CD1c-positive myeloid dendritic cell (primary cell): ENCODE measurements at regions not wholly inside any gene's neighbourhood (a gene's known extent, or its start where the extent isn't known, plus 50 kb on each side); places are given as distances from the start of the nearest gene placed in this dataset.

Experiments used
- DNase-seq: peaks from one replicate; pipeline ENCODE4 v3.0.0-alpha.2; 2016; ENCODE audit errors: extremely low spot score

- no peak for DNase-seq
Measured at GRCh38 chr4:173929921-173930320, 353.5 kb downstream of the FBXO8 start.

GRCh38 chr4:173924561-173924960 is 358.9 kb downstream of the FBXO8 start:
- DNase-seq, result no peak

GRCh38 chr4:173919861-173920260 is 363.6 kb downstream of the FBXO8 start:
- DNase-seq, result no peak

GRCh38 chr4:173919196-173919595 is 364.3 kb downstream of the FBXO8 start:
- no peak for DNase-seq

- DNase-seq, result no peak
Measured at GRCh38 chr4:173917255-173917960, 366.1 kb downstream of the FBXO8 start.

GRCh38 chr4:173913496-173913895 is 370.0 kb downstream of the FBXO8 start:
- DNase-seq, result no peak

- no peak for DNase-seq
Measured at GRCh38 chr4:173912384-173912783, 371.1 kb downstream of the FBXO8 start.

- DNase-seq, result peak; percentile 73
Measured at GRCh38 chr4:173910891-173911290, 372.6 kb downstream of the FBXO8 start.

- peak; percentile 55 for DNase-seq
Measured at GRCh38 chr4:173909294-173909693, 374.2 kb downstream of the FBXO8 start.

GRCh38 chr4:173899813-173900212 is 369.8 kb upstream of the HAND2 start:
- no peak for DNase-seq

GRCh38 chr4:173891072-173891471 is 361.0 kb upstream of the HAND2 start:
- no peak for DNase-seq

GRCh38 chr4:173883821-173884220 is 353.8 kb upstream of the HAND2 start:
- DNase-seq, result no peak

- DNase-seq, result no peak
Measured at GRCh38 chr4:173880897-173881296, 350.9 kb upstream of the HAND2 start.

GRCh38 chr4:173879509-173879908 is 349.5 kb upstream of the HAND2 start:
- DNase-seq, result no peak

GRCh38 chr4:173878701-173879100 is 348.7 kb upstream of the HAND2 start:
- DNase-seq, result no peak

GRCh38 chr4:173871643-173872042 is 341.6 kb upstream of the HAND2 start:
- DNase-seq, result no peak

- no peak for DNase-seq
Measured at GRCh38 chr4:173866322-173867026, 336.4 kb upstream of the HAND2 start.

- no peak for DNase-seq
Measured at GRCh38 chr4:173862754-173863153, 332.7 kb upstream of the HAND2 start.

- DNase-seq, result no peak
Measured at GRCh38 chr4:173860094-173860493, 330.1 kb upstream of the HAND2 start.

- no peak for DNase-seq
Measured at GRCh38 chr4:173859091-173859713, 329.2 kb upstream of the HAND2 start.

GRCh38 chr4:173858471-173858870 is 328.4 kb upstream of the HAND2 start:
- DNase-seq, result no peak

- DNase-seq, result no peak
Measured at GRCh38 chr4:173857828-173858227, 327.8 kb upstream of the HAND2 start.

GRCh38 chr4:173855015-173855414 is 325.0 kb upstream of the HAND2 start:
- DNase-seq, result no peak
